H1 (cell line): ENCODE measurements at regions not wholly inside any gene's neighbourhood (a gene's known extent, or its start where the extent isn't known, plus 50 kb on each side); places are given as distances from the start of the nearest gene placed in this dataset.

Experiments used
- BACH1 ChIP-seq: IDR thresholded peaks from 2 replicates; pipeline ENCODE4 v1.6.1; 2012; ENCODE audit warnings: low read length, improper control_type of control experiment
- BRCA1 ChIP-seq: IDR thresholded peaks from 2 replicates; pipeline ENCODE4 v1.6.1; 2012; ENCODE audit warnings: low read depth, low read length, improper control_type of control experiment
- CTCF ChIP-seq, 3 experiments: IDR thresholded peaks; 1 replicate in 2 of 3; 2 replicates in 1 of 3; pipeline versions ENCODE4 v1.5.1 to v1.6.1; 2011; ENCODE audit warnings: low read length in 3 of 3, mild to moderate bottlenecking in 3 of 3, inconsistent platforms in 2 of 3, low read depth in 1 of 3, moderate library complexity in 1 of 3; ENCODE audit not compliant: insufficient read depth in 1 of 3; ENCODE audit errors: control extremely low read depth in 1 of 3
- NANOG ChIP-seq: IDR thresholded peaks from 2 replicates; pipeline ENCODE4 v1.6.1; 2011; ENCODE audit warnings: low read length, low read depth, mild to moderate bottlenecking, inconsistent platforms; ENCODE audit not compliant: insufficient read depth, poor library complexity, severe bottlenecking
- NRF1 ChIP-seq: IDR thresholded peaks from 2 replicates; pipeline ENCODE4 v1.6.1; 2011; ENCODE audit warnings: mild to moderate bottlenecking, low read depth, low read length, improper control_type of control experiment
- SP1 ChIP-seq: IDR thresholded peaks from 2 replicates; pipeline ENCODE4 v1.6.1; 2011; ENCODE audit warnings: low read depth, low read length

GRCh38 chr12:100741084-100741711 is 53.4 kb upstream of the ANO4 start (continued):
- TF ChIP-seq CTCF (IDR thresholded peaks at IDR 0.05; ENCODE audit: control extremely low read depth in 1 of 3, insufficient read depth in 1 of 3, low read depth in 1 of 3, low read length in 3 of 3): peak in 2 of 3 experiments; percentile 42 to 71; a peak in 2 of 4 replicates
- TF ChIP-seq NRF1: no peak
- no peak for TF ChIP-seq NANOG
- TF ChIP-seq BRCA1: no peak
- no peak for TF ChIP-seq SP1
- no peak for TF ChIP-seq BACH1
